GM19328 (cell line): ENCODE measurements at regions not wholly inside any gene's neighbourhood (a gene's known extent, or its start where the extent isn't known, plus 50 kb on each side); places are given as distances from the start of the nearest gene placed in this dataset.
A peak's percentile ranks its signal among the peaks of the same experiment; 100 is the strongest.
"Not testable (repeated sequence)": the region's sequence is repeated elsewhere in the genome, so short reads cannot be mapped to it uniquely, and the experiment has no call there.

Experiments used
- ATAC-seq: cut with Tn5 transposase; IDR thresholded peaks from one replicate; pipeline ENCODE4 v1.9.1; 2021; ENCODE audit warnings: mild to moderate bottlenecking, moderate library complexity; ENCODE audit not compliant: unreplicated experiment

DNA sequence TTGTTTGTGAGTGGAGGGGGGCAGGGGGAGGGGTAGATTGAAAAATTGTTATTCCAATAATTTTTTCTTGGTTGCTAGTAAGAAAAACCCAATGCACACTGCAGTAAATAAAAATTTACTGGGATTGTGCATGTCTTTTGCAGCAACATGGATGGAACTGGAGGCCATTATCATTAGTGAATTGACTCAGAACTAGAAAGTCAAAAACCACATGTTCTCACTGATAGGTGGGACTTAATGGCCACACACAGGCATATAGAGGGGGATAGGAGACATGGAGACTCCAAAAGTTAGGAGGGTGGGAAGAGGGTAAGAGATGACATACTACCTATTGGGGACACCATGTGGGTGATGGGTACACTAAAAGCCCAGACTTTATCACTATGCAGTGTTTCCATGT lies 67.2 kb downstream of the BUB3 start:
- no peak for ATAC-seq

DNA sequence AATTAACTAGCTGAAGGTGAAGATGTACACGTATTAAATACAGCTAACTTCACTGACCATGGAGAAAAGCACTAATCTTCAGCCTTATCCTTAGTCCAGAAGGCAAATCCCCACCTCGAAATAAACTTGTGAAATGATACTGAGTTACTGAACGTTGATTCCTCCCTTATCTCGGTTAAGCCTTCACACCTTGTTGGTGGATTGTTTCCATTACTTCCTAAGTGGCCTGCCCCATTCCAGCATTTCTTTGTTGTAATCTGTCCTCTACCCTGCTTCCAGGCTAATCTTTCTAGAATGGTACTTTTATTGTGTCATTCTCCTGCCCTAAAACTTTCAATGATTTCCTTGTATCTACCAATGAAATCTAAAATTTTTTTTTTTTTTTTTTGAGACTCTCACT lies 68.6 kb downstream of the BUB3 start:
- ATAC-seq = no peak

DNA sequence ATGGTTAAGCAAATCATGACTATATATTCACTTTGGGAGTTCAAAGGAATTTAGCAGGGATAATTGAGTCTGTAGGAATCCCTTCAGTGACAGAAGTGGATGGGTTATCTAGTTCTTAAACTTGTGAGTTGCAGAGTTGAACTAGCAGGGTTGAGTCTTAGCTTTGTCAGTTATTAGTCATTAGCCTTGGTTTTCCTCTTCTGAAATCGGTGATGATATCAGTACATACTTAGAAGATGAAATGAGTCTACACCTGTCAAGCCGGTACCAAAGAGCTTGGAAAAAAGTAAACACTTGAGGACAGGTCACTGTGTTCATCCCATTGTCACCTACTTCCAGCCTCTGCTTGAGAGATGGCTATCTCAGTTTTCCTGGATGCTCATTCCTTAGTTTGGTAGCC lies 73.5 kb downstream of the BUB3 start:
- no peak for ATAC-seq

DNA sequence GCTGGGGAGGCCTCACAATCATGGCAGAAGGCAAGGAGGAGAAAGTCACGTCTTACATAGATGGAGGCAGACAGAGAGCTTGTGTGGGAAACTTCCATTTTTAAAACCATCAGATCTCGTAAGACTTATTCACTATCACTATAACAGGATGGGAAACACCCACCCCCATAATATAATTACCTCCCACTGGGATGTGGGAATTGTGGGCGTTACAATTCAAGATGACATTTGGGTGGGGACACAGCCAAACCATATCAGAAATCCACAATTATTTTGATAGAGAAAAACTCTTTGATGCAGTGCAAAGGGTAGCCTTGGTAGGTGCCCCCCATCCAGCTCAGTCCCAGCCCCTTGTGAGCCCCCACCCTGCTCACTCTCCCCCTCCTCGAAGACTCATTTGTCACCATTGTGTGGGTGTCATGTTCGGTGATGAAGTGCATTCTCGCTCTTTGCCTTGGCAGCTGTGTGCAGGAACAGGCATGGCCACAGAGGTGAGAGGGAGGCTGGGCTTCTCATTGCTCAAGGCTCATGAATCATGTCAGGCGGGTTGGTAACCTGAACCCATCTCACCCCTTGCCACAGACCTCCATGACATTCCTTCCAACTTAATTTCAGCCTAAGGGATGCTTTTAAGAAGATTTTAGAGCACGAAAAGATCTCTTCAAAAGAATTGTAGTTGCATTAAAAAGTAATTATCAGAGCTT lies 75.9 kb downstream of the BUB3 start:
- no peak for ATAC-seq

DNA sequence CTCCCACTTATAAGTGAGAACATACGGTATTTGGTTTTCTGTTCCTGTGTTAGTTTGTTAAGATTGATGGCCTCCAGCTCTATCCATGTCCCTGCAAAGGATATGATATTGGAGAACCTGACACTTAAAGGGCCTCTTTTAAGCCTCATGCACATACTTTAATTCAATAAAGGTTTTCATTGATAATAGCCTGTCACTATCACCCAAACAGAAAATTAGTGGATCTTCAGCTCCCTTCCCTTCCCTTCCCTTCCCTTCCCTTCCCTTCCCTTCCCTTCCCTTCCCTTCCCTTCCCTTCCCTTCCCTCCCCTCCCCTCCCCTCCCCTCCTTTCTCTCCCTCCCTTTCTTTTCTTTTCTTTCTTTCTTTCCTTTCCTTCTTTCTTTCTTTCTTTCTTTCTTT lies 78.7 kb downstream of the BUB3 start:
- not testable (repeated sequence) for ATAC-seq

DNA sequence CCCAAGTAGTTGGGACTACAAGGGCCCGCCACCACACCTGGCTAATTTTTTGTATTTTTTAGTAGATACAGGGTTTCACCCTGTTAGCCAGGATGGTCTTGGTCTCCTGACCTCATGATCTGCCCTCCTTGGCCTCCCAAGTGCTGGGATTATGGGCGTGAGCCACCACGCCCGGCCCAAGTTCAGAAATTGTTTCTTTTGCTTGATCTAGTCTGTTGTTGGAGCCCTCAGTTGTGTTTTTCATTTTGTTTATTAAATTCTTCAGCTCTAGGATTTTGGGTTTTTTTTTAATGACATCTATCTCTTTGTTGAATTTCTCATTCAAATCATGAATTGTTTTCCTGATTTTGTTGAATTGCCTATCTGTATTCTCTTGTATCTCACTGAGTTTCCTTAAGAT lies 80.8 kb downstream of the BUB3 start:
- ATAC-seq = not testable (repeated sequence)

DNA sequence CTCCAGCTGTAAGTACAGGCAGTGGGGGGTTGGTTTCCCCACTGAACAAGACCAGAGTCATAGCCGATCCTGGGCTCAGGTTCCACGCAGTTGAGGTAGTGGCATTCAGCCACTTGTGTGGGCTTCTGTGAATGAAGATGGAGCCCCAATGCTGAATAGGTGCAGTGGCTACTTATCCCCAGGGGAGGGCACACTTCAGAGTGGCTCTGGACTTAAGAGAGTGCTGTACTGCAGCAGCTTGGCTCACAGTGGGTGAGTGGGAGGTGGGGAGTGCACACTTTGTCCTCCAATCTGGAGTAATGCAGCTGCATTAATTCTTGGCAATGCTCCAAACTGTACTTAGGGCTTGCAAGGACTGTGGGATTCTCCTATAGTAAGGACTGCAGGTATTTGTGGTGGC lies 81.9 kb downstream of the BUB3 start:
- ATAC-seq = no peak

DNA sequence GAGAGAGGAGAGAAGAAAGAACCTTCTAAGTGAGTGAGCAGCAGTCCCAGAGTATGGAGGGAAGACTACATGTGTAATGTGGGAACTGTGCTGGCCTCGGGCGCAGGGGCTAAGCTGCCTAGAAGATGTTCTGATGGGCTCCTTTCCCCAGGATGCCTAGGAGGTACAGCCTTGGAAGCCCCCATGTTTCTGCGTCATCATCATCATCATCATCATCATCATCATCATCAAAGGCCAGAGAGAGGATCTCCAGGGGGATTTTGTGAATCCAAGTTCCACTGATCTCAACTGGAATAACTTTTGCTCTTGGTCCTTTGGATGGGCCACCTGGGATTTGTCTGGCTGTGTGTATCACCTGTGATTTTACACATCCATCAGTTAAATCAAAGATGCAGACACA lies 86.0 kb downstream of the BUB3 start:
- ATAC-seq = no peak

DNA sequence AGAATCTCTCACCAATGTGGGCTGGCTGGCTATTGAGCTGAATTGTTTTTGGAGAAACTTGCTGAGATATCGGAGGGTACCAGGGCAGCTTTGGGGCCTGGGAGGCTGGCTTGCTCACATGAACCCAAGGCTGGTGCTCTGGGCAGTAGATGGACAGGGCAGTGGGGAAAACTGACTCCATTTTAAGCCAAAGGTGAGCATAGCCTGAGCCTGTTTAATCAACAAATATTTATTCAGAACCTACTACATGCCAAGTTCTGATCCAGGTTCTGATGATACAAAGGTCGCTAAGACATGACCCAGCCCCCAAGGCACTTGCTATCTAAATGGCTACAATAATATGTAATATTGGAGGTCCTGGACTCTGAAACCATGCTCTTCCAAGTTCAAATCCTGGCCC lies 86.6 kb downstream of the BUB3 start:
- ATAC-seq = no peak

DNA sequence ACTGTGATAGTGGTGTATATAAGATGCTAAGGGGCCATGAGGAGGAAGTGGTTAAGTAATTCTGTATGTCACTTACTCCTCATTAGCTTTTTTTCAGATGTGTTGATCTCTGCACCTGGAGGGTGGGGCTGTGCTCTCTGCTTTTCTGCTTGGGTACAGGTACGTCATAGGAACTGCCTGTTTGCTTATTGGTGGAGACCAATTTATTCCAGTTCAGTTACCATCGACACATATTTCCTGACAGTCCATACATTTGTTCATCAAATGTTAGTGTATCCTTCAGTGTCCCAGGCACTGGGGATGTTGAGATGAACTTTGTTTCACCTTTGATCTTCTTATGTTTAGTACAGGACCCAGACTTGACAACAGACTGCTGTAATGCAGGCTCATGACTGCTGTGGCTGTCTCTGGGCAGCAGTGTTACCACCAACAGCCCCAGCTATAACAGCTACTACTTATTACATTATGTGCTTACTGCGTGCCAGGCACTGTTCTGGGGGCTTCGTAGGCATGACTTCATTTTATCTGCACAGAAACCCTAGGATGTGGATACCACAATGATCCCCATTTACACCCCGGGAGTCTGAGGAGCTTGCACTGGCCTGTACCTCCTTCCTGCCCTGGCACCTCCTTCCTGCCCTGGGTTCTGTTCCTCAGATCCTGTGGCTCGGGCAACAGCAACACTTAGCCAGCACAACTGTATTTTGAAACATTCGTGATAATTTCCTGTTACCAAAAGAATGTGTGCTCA lies 87.4 kb downstream of the BUB3 start:
- peak; percentile 84 for ATAC-seq

DNA sequence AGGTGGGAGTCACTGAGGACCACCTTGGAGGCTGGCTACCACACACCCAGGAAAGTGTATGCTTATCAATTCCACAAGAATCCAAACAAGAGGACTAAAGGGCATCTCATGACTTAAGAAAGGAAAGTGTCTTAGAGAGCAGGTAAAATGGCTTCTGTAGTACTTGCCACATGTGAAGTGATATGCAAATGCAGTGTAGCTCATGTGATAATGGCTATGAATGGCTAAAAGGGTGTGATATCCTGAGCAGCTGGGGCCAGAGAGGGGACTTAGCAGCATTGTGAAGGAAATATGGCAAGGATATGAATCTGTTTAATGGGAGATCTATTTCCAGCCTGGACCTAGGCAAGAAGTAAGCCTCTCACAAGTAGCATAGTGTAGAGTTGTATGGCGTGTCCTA lies 90.5 kb downstream of the BUB3 start:
- no peak for ATAC-seq

DNA sequence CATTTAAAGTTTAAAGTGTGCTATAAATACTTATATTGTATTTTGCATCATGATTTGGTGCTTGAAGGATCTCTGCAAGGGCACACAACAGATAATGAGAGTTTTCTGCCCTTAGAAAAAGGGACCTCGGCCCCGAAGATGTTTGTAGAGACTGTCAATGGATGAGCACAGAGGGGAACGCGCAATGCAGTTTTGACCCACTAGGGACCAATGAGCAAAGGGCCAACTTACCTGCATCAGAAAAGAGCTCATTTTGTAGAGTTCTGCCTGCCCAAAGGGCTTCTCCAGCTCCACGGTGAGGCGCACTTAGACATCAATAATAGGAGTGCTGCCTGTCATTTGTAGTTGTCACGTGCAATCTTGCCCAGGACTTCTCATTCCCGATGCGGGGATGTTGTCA lies 91.1 kb downstream of the BUB3 start:
- ATAC-seq = no peak

DNA sequence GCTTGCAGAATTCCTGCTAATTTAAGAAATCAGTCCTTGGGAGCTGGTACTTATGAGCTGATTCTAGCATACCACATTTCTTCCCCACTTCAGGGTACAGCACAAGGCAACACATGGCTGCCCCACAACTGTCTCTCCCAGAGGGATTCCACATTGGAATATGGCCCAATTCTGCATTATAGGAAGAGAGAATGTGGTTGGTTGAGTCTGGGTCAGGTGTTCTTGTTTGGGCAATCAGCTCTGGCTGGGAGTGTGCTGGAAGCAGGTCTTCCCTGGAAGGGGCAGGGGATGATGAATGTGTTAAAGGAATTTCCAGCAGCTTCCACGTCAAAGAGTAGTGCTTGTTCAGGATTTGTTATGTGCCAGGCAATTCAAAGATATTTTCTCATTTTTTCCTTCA lies 95.7 kb downstream of the BUB3 start:
- no peak for ATAC-seq

DNA sequence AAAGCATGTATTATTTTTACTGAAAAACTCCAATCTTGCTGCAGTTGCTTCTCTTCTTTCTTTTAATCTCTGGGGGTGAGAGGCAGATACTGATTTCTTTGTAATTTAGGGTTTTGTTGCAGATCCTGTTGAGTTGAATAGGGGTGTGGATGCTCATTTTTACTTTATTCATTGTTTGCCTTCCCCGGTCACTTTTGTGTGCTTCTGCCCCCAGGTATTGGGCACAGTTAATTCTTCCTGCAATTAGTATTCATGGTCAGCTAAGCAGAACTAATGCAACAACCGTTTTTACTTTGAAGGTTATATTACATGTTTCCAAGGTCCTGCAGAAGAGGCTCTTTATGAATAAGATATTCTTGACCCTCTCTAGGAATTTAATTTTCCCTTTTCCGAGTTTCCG lies 96.4 kb downstream of the BUB3 start:
- no peak for ATAC-seq

DNA sequence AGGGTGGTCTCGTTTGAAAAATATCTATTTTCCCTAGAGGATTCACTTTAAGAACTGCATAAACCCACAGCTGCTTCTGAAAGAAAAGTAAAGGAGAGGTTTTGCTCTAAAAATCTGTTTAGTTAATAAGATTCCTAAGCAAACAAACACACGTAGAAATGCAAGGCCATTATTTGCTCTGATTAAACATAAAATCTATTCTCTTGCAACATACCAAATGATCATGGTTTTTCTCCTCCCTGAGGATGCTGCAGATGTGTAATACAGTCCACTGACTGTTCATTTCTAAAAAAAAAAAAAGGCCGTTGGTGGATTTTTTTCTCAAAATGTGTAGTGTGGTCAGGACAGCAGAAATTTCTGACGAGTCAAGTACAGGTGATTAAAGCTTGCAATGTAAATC lies 98.6 kb downstream of the BUB3 start:
- ATAC-seq = no peak

DNA sequence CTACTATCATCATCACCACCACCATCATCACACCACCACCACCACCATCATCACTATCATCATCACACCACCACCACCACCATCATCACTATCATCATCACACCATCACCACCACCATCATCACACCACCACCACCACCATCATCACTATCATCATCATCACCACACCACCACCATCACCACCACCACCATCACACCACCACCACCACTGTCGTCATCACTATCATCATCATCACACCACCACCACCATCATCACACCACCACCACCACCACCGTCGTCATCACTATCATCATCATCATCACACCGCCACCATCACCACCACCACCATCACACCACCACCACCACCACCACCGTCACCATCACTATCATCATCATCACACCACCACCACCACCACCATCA lies 100.1 kb downstream of the BUB3 start:
- not testable (repeated sequence) for ATAC-seq

DNA sequence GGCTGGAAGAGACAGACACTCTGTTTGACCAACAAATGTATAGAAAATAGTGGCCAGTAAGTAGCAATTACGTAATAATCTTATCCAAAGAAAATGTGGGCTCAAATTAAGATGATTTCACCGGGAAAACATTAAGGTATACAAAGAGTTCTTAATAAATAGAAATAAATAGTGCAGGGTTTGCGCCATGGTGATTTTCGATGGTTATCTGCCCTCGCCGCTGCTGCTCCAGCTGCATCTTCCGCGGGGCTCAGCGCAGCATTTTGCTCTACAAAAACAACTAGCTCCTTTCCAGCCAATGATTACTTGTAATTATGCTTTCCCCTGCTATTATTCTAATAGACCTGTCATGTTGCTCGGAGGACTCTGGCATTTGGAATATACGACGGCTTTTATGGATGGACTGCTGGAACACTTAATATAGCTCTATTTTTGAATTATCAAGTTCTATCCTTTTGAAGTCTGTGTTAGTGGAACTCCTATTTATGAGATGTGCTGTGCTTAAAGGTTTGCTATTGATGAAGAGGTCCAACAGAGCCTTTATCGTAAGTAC lies 103.8 kb downstream of the BUB3 start:
- ATAC-seq = no peak

DNA sequence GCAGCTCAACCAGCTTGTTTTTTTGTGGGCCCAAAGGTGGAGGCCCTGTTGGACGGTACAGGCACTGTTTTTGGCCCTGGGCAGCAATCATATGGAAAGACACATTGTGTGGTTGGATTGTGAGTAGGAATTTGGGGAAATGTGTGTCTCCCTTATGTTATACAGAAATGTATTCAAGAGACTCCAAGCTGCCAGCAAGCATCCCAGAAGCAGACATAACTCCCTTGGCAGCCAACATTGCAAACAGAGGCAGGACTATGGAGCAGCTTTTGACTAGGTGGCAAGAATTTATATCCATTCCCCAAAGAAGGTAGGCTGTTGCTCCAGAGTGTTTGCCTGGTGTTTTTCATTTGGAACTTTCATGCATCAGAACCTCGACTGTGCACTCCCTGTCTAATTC lies 104.9 kb downstream of the BUB3 start:
- ATAC-seq = no peak

DNA sequence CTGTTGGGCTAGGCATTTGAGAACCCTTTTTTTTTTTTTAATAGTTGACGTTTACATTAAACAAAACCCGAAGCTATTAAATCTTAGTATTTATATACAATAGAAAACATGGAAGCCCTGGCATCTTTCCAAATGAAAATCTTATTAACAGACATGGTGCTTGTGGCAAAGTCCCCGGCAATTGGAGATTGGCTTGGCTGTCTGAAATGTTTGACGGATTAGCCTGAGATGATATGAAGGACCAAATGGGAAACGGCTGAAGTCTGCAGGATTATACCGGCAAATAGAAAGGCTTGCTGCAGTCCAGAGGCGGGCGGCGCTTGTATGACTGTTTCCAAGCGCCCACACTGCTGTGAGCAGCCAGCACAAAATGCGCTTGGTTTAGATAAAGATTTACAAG lies 105.6 kb downstream of the BUB3 start:
- no peak for ATAC-seq

DNA sequence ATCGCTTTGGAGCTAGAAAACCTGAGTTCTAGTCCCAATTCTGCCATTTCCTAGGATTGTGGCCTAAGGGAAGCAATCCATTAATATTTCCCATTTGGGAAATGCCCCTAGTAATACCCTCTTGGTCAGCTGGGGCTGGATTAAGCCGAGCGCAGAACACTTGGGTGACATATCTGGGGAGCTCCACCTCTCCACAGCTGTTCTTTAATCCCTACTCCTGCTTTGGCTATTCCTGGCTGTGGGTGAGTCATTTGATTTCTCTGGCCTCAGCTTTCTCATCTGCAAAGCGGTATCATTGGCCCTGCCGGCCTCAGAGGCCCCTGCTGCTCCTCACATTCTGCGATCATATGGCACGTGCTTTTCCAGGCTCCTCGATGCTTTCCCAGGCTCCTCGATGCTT lies 108.3 kb downstream of the BUB3 start:
- ATAC-seq = no peak

DNA sequence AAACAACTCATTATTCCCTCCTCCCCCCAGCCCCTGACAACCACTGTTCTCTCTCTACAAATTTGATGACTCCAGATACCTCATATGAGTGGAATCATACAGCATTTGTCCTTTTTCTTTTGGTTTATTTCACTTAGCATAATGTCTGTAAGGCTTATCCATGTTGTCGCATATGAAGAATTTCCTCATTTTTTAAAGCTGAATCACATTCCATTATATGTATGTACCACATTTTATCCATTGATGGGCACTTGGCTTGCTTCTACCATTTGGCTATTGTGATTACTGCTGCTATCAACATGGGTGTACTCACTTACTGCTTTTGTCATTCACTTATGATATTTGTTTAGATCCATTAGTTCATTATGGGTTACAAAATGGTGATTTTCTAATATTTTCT lies 112.8 kb downstream of the BUB3 start:
- no peak for ATAC-seq

DNA sequence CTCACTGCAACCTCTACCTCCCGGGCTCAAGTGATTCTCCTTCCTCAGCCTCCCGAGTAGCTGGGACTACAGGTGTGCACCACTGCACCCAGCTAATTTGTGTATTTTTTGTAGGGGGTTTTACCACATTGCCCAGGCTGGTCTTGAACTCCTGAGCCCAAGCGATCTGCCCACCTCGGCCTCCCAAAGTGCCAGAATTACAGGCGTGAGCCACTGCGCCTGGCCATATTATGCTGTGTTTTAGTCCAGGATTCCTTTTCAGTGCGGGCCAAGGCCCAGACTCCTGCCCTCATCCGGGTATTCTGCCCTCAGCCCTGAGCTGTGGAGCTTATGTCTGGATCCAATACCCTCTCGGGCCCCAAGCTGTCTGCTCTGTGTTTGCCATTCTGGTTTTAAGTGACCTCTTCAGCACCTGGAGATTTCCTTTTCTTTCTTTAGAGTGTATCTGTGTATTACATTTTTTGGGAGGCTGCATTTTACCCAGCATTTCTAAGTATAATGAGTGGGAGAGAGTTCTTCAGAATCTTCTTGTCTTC lies 114.9 kb downstream of the BUB3 start:
- no peak for ATAC-seq
